ENCODE measurements at regions not wholly inside any gene's neighbourhood (a gene's known extent, or its start where the extent isn't known, plus 50 kb on each side); places are given as distances from the start of the nearest gene placed in this dataset.

- DNase-seq (ENCODE audit: low read depth, low spot score), result no peak
- Histone ChIP-seq H3K9me3 (ENCODE audit: control insufficient read depth, insufficient read depth, low read length) (no peaks in the 10 kb centered on the region), H3K27ac (ENCODE audit: low read depth, low read length) (no peak overlapping the region), H3K4me3 (ENCODE audit: low read depth, low read length) (no peak overlapping the region), H3K27me3 (ENCODE audit: control insufficient read depth, insufficient read depth, low read length) (no peaks in the 10 kb centered on the region)
- CTCF ChIA-PET, result no interaction called here
- POLR2A ChIA-PET, result interaction anchor here (1.3 kb wide), 1 partner anchor 74 kb away, joined by 4 read pairs; no protein-coding TSS in a partner anchor
- no peak for TF ChIP-seq CTCF (IDR thresholded peaks at IDR 0.05; ENCODE audit: low read depth, low read length)
These were observed 75.4 kb downstream of the BTG1 start for GRCh38 chr12:92070054-92070863.

- Histone ChIP-seq H3K27ac (ENCODE audit: low read depth, low read length) (no peak overlapping the region), H3K9me3 (ENCODE audit: control insufficient read depth, insufficient read depth, low read length) (no peaks in the 10 kb centered on the region), H3K27me3 (ENCODE audit: control insufficient read depth, insufficient read depth, low read length) (no peaks in the 10 kb centered on the region), H3K4me3 (ENCODE audit: low read depth, low read length) (no peak overlapping the region)
- DNase-seq (ENCODE audit: low read depth, low spot score), result no peak
- CTCF ChIA-PET, result interaction anchor here (0.8 kb wide), 1 partner anchor 687 kb away, joined by 4 read pairs; no protein-coding TSS in a partner anchor
- no peak for TF ChIP-seq CTCF (IDR thresholded peaks at IDR 0.05; ENCODE audit: low read depth, low read length)
- POLR2A ChIA-PET, result interaction anchor here (1.0 kb wide), 1 partner anchor 77 kb away, joined by 3 read pairs; the partner anchor contains the start of gene BTG1
These were observed 77.2 kb downstream of the BTG1 start for GRCh38 chr12:92068459-92068858.

- no peaks in the 10 kb centered on the region for H3K9me3 ChIP-seq (ENCODE audit: control insufficient read depth, insufficient read depth, low read length)
- no peaks in the 10 kb centered on the region for H3K27me3 ChIP-seq (ENCODE audit: control insufficient read depth, insufficient read depth, low read length)
- TF ChIP-seq CTCF (IDR thresholded peaks at IDR 0.05; ENCODE audit: low read depth, low read length), result no peak
- no peak overlapping the region for H3K27ac ChIP-seq (ENCODE audit: low read depth, low read length)
- DNase-seq (ENCODE audit: low read depth, low spot score), result no peak
- H3K4me3 ChIP-seq (ENCODE audit: low read depth, low read length), result no peak overlapping the region
- POLR2A ChIA-PET, result interaction anchor here (1.0 to 3.1 kb wide), 2 partner anchors 80 to 139 kb away, joined by 3 to 21 read pairs; partner anchors contain the start of gene BTG1
- CTCF ChIA-PET, result no interaction called here
These were observed 80.0 kb downstream of the BTG1 start for GRCh38 chr12:92065639-92066038.

GRCh38 chr12:92065018-92065499 lies 80.6 kb downstream of the BTG1 start:
- CTCF ChIA-PET, result no interaction called here

More at GRCh38 chr12:92065018-92065499, 80.6 kb downstream of the BTG1 start:
- Histone ChIP-seq H3K9me3 (ENCODE audit: control insufficient read depth, insufficient read depth, low read length) (no peaks in the 10 kb centered on the region), H3K4me3 (ENCODE audit: low read depth, low read length) (no peak overlapping the region), H3K27ac (ENCODE audit: low read depth, low read length) (no peak overlapping the region), H3K27me3 (ENCODE audit: control insufficient read depth, insufficient read depth, low read length) (no peaks in the 10 kb centered on the region)
- POLR2A ChIA-PET, result interaction anchor here (1.0 to 3.1 kb wide), 2 partner anchors 80 to 138 kb away, joined by 3 to 21 read pairs; partner anchors contain the start of gene BTG1
- DNase-seq (ENCODE audit: low read depth, low spot score), result no peak
- no peak for TF ChIP-seq CTCF (IDR thresholded peaks at IDR 0.05; ENCODE audit: low read depth, low read length)

All from AG04450 (cell line).